ACC112 (cell line): ENCODE measurements at regions not wholly inside any gene's neighbourhood (a gene's known extent, or its start where the extent isn't known, plus 50 kb on each side); places are given as distances from the start of the nearest gene placed in this dataset.
A peak's percentile ranks its signal among the peaks of the same experiment; 100 is the strongest.
"Not testable (repeated sequence)": the region's sequence is repeated elsewhere in the genome, so short reads cannot be mapped to it uniquely, and the experiment has no call there.

Experiments used
- H2AFZ ChIP-seq: fragments of 200-600 bp; sonication (generic); one replicate; pipeline ENCODE4 v1.6.0; 2017; ENCODE audit warnings: antibody characterized with exemption, low read length; ENCODE audit not compliant: unreplicated experiment
- H3K27ac ChIP-seq: fragments of 200-600 bp; sonication (generic); 2 replicates; pipeline ENCODE4 v1.5.1; 2014; ENCODE audit warnings: low read depth, mild to moderate bottlenecking, antibody characterized with exemption, low read length, moderate library complexity
- H3K27me3 ChIP-seq: fragments of 200-600 bp; sonication (generic); 2 replicates; pipeline ENCODE4 v1.6.1; 2014; ENCODE audit warnings: mild to moderate bottlenecking, antibody characterized with exemption, low read length, moderate library complexity, mixed read lengths; ENCODE audit not compliant: insufficient read depth
- H3K36me3 ChIP-seq: fragments of 200-600 bp; sonication (generic); 2 replicates; pipeline ENCODE4 v1.6.1; 2016; ENCODE audit warnings: mild to moderate bottlenecking, antibody characterized with exemption, low read length, moderate library complexity, mixed read lengths; ENCODE audit not compliant: insufficient read depth
- H3K4me1 ChIP-seq: fragments of 200-600 bp; sonication (generic); one replicate; pipeline ENCODE4 v1.6.1; 2016; ENCODE audit warnings: low read length, mixed read lengths; ENCODE audit not compliant: insufficient read depth, unreplicated experiment, control insufficient read depth
- H3K4me3 ChIP-seq: fragments of 200-600 bp; sonication (generic); 2 replicates; pipeline ENCODE4 v1.5.1; 2014; ENCODE audit warnings: mild to moderate bottlenecking, low read depth, low read length
- H3K79me2 ChIP-seq: fragments of 200-600 bp; sonication (generic); one replicate; pipeline ENCODE4 v1.6.0; 2016; ENCODE audit warnings: low read length; ENCODE audit not compliant: control insufficient read depth, unreplicated experiment, insufficient read depth

GRCh38 chr7:66476056-66476455 is 152.6 kb upstream of the KCTD7 start:
- H3K27ac ChIP-seq, H2AFZ ChIP-seq, H3K4me1 ChIP-seq, H3K27me3 ChIP-seq, H3K79me2 ChIP-seq, H3K36me3 ChIP-seq, H3K4me3 ChIP-seq: not testable (repeated sequence)

- H3K27ac ChIP-seq, H2AFZ ChIP-seq, H3K4me3 ChIP-seq, H3K27me3 ChIP-seq, H3K79me2 ChIP-seq, H3K4me1 ChIP-seq, H3K36me3 ChIP-seq: not testable (repeated sequence)
These were observed 150.8 kb upstream of the KCTD7 start for GRCh38 chr7:66477822-66478397.

GRCh38 chr7:66481229-66481628 is 147.5 kb upstream of the KCTD7 start:
- not testable (repeated sequence) for H2AFZ ChIP-seq, H3K36me3 ChIP-seq, H3K4me3 ChIP-seq, H3K4me1 ChIP-seq, H3K27ac ChIP-seq, H3K79me2 ChIP-seq, H3K27me3 ChIP-seq

- H3K36me3 ChIP-seq, H3K4me3 ChIP-seq, H3K79me2 ChIP-seq, H2AFZ ChIP-seq, H3K4me1 ChIP-seq, H3K27me3 ChIP-seq, H3K27ac ChIP-seq: not testable (repeated sequence)
These were observed 139.6 kb upstream of the KCTD7 start for GRCh38 chr7:66489065-66489464.

- not testable (repeated sequence) for H3K36me3 ChIP-seq, H3K27me3 ChIP-seq, H3K4me1 ChIP-seq, H2AFZ ChIP-seq, H3K79me2 ChIP-seq, H3K4me3 ChIP-seq, H3K27ac ChIP-seq
These were observed 138.9 kb upstream of the KCTD7 start for GRCh38 chr7:66489741-66490140.

GRCh38 chr7:66490979-66491378 is 137.7 kb upstream of the KCTD7 start:
- not testable (repeated sequence) for H3K79me2 ChIP-seq, H3K36me3 ChIP-seq, H3K4me1 ChIP-seq, H3K27me3 ChIP-seq, H2AFZ ChIP-seq, H3K4me3 ChIP-seq, H3K27ac ChIP-seq

GRCh38 chr7:66492405-66492804 is 136.3 kb upstream of the KCTD7 start:
- not testable (repeated sequence) for H3K27me3 ChIP-seq, H3K36me3 ChIP-seq, H2AFZ ChIP-seq, H3K4me1 ChIP-seq, H3K27ac ChIP-seq, H3K79me2 ChIP-seq
- H3K4me3 ChIP-seq, result peak overlapping the region; percentile 97

- Histone ChIP-seq H3K79me2 (peaks cover 9% of the 10 kb centered on the region), H2AFZ (peak overlapping the region; percentile 83), H3K4me3 (peak overlapping the region; percentile 97), H3K27ac (peak overlapping the region; percentile 79), H3K4me1 (peaks cover 8% of the 10 kb centered on the region), H3K27me3 (no peaks in the 10 kb centered on the region), H3K36me3 (no peaks in the 10 kb centered on the region)
These were observed 135.2 kb upstream of the KCTD7 start for GRCh38 chr7:66493235-66494205.

- no peaks in the 10 kb centered on the region for H3K27me3 ChIP-seq
- H3K36me3 ChIP-seq, result no peaks in the 10 kb centered on the region
- H3K4me3 ChIP-seq, result no peak overlapping the region
- H2AFZ ChIP-seq, result no peak overlapping the region
- peaks cover 4% of the 10 kb centered on the region for H3K4me1 ChIP-seq
- H3K79me2 ChIP-seq, result peaks cover 9% of the 10 kb centered on the region
- H3K27ac ChIP-seq, result no peak overlapping the region
These were observed 131.3 kb upstream of the KCTD7 start for GRCh38 chr7:66497346-66497745.

GRCh38 chr7:66500087-66500486 is 128.6 kb upstream of the KCTD7 start:
- Histone ChIP-seq H3K4me1 (no peaks in the 10 kb centered on the region), H3K27me3 (no peaks in the 10 kb centered on the region), H3K36me3 (no peaks in the 10 kb centered on the region), H3K79me2 (no peaks in the 10 kb centered on the region), H2AFZ (no peak overlapping the region), H3K4me3 (no peak overlapping the region), H3K27ac (no peak overlapping the region)
